CD8-positive, alpha-beta memory T cell (primary cell): ENCODE measurements at regions not wholly inside any gene's neighbourhood (a gene's known extent, or its start where the extent isn't known, plus 50 kb on each side); places are given as distances from the start of the nearest gene placed in this dataset.

Experiments
- CTCF ChIA-PET: fragments of 350-600 bp; sonication (Branson Sonifier 250); formaldehyde crosslinking; loops from one replicate; lab custom pipeline; 2021; ENCODE audit warnings: antibody characterized with exemption; lab: Charles Lee
- POLR2A ChIA-PET: fragments of 350-600 bp; sonication (Branson Sonifier 250); formaldehyde crosslinking; loops from one replicate; lab custom pipeline; 2021; ENCODE audit warnings: antibody characterized with exemption; lab: Charles Lee
- DNase-seq, 5 donors: peaks; one replicate each; pipeline versions ENCODE4 v3.0.0 to v3.0.0-alpha.2; 2020 to 2022; ENCODE audit warnings: mixed read lengths in 1 of 5
- H3K27ac ChIP-seq: one replicate; pipeline ENCODE4 v1.7.0; 2013; ENCODE audit warnings: low read depth, mild to moderate bottlenecking, low read length, moderate library complexity
- H3K27me3 ChIP-seq: 2 replicates; pipeline ENCODE4 v1.7.0; 2013; ENCODE audit warnings: low read length, mild to moderate bottlenecking; ENCODE audit not compliant: insufficient read depth, poor library complexity, severe bottlenecking
- H3K36me3 ChIP-seq: 2 replicates; pipeline ENCODE4 v1.7.0; 2013; ENCODE audit warnings: mild to moderate bottlenecking, low read length, moderate library complexity; ENCODE audit not compliant: insufficient read depth
- H3K4me1 ChIP-seq: 2 replicates; pipeline ENCODE4 v1.7.0; 2013; ENCODE audit warnings: mild to moderate bottlenecking, low read length, moderate library complexity; ENCODE audit not compliant: insufficient read depth
- H3K4me3 ChIP-seq: 2 replicates; pipeline ENCODE4 v1.7.0; 2013; ENCODE audit warnings: mild to moderate bottlenecking, low read length
- H3K9me3 ChIP-seq: 2 replicates; pipeline ENCODE4 v1.7.0; 2013; ENCODE audit warnings: mild to moderate bottlenecking, low read length
- H3K27ac Mint-ChIP-seq, 8 donors: one replicate each; pipeline ENCODE4 v1.8.0; 2020 to 2021; ENCODE audit warnings: mixed read lengths in 8 of 8, mild to moderate bottlenecking in 6 of 8, inconsistent platforms in 3 of 8, moderate library complexity in 3 of 8
- H3K27me3 Mint-ChIP-seq, 2 donors: one replicate each; pipeline ENCODE4 v1.8.0; 2020 to 2021; ENCODE audit warnings: mixed read lengths in 2 of 2, mild to moderate bottlenecking in 1 of 2, moderate library complexity in 1 of 2
- H3K36me3 Mint-ChIP-seq, 3 donors: one replicate each; pipeline ENCODE4 v1.8.0; 2020 to 2021; ENCODE audit warnings: mixed read lengths in 3 of 3, inconsistent platforms in 1 of 3, mild to moderate bottlenecking in 1 of 3
- H3K4me1 Mint-ChIP-seq, 3 donors: one replicate each; pipeline ENCODE4 v1.8.0; 2020 to 2021; ENCODE audit warnings: mixed read lengths in 3 of 3, inconsistent platforms in 1 of 3, mild to moderate bottlenecking in 1 of 3
- H3K4me3 Mint-ChIP-seq, 7 donors: one replicate each; pipeline ENCODE4 v1.8.0; 2020 to 2021; ENCODE audit warnings: mixed read lengths in 7 of 7, mild to moderate bottlenecking in 6 of 7, moderate library complexity in 4 of 7, inconsistent platforms in 2 of 7
- H3K9me3 Mint-ChIP-seq, 5 donors: one replicate each; pipeline ENCODE4 v1.8.0; 2020 to 2022; ENCODE audit warnings: mixed read lengths in 5 of 5, mild to moderate bottlenecking in 3 of 5, moderate library complexity in 2 of 5, inconsistent platforms in 1 of 5

- no peak overlapping the region for H3K27ac Mint-ChIP-seq
- no peak overlapping the region for H3K4me3 ChIP-seq
- ChIA-PET CTCF (no interaction called here), POLR2A (no interaction called here)
- H3K27me3 ChIP-seq, result no peaks in the 10 kb centered on the region
- no peak overlapping the region for H3K4me3 Mint-ChIP-seq
- no peaks in the 10 kb centered on the region for H3K36me3 ChIP-seq
- no peaks in the 10 kb centered on the region for H3K4me1 ChIP-seq
- no peaks in the 10 kb centered on the region for H3K27me3 Mint-ChIP-seq
- H3K36me3 Mint-ChIP-seq, result peaks cover 0 to 11% (median 4%) of the 10 kb centered on the region in 3 donors
- no peaks in the 10 kb centered on the region for H3K9me3 Mint-ChIP-seq
- no peak for DNase-seq
- no peak overlapping the region for H3K27ac ChIP-seq
- peaks cover 0 to 2% (median 0%) of the 10 kb centered on the region in 3 donors for H3K4me1 Mint-ChIP-seq
- no peaks in the 10 kb centered on the region for H3K9me3 ChIP-seq
Measured at GRCh38 chr7:66537380-66537779, 91.3 kb upstream of the KCTD7 start.

GRCh38 chr7:66537876-66538275 is 90.8 kb upstream of the KCTD7 start:
- ChIA-PET POLR2A (no interaction called here), CTCF (no interaction called here)
- Mint-ChIP-seq H3K36me3 (peaks cover 0 to 16% (median 2%) of the 10 kb centered on the region in 3 donors), H3K27me3 (no peaks in the 10 kb centered on the region), H3K9me3 (no peaks in the 10 kb centered on the region), H3K4me3 (no peak overlapping the region), H3K27ac (peak overlapping the region in 2 of 8 donors; percentile 18 to 83), H3K4me1 (peaks cover 0 to 2% (median 0%) of the 10 kb centered on the region in 3 donors)
- Histone ChIP-seq H3K4me3 (no peak overlapping the region), H3K27ac (no peak overlapping the region), H3K9me3 (no peaks in the 10 kb centered on the region), H3K36me3 (no peaks in the 10 kb centered on the region), H3K4me1 (no peaks in the 10 kb centered on the region), H3K27me3 (no peaks in the 10 kb centered on the region)
- no peak for DNase-seq

- Histone ChIP-seq H3K9me3 (no peaks in the 10 kb centered on the region), H3K27me3 (no peaks in the 10 kb centered on the region), H3K27ac (no peak overlapping the region), H3K36me3 (no peaks in the 10 kb centered on the region), H3K4me1 (no peaks in the 10 kb centered on the region), H3K4me3 (no peak overlapping the region)
- H3K4me3 Mint-ChIP-seq, result no peak overlapping the region
- peaks cover 0 to 2% (median 0%) of the 10 kb centered on the region in 3 donors for H3K4me1 Mint-ChIP-seq
- ChIA-PET CTCF (no interaction called here), POLR2A (no interaction called here)
- H3K27ac Mint-ChIP-seq, result peak overlapping the region in 2 of 8 donors; percentile 12 to 77
- no peak for DNase-seq
- no peaks in the 10 kb centered on the region for H3K27me3 Mint-ChIP-seq
- H3K36me3 Mint-ChIP-seq, result peaks cover 0 to 24% (median 2%) of the 10 kb centered on the region in 3 donors
- no peaks in the 10 kb centered on the region for H3K9me3 Mint-ChIP-seq
Measured at GRCh38 chr7:66539264-66539623, 89.4 kb upstream of the KCTD7 start.

- Histone ChIP-seq H3K27ac (no peak overlapping the region), H3K4me3 (no peak overlapping the region), H3K9me3 (no peaks in the 10 kb centered on the region), H3K36me3 (no peaks in the 10 kb centered on the region), H3K27me3 (no peaks in the 10 kb centered on the region), H3K4me1 (no peaks in the 10 kb centered on the region)
- H3K4me3 Mint-ChIP-seq, result no peak overlapping the region
- H3K27ac Mint-ChIP-seq, result peak overlapping the region in 1 of 8 donors; percentile 19
- peaks cover 0 to 27% (median 2%) of the 10 kb centered on the region in 3 donors for H3K36me3 Mint-ChIP-seq
- no peak for DNase-seq
- ChIA-PET CTCF (no interaction called here), POLR2A (no interaction called here)
- H3K27me3 Mint-ChIP-seq, result no peaks in the 10 kb centered on the region
- H3K4me1 Mint-ChIP-seq, result peaks cover 0 to 2% (median 0%) of the 10 kb centered on the region in 3 donors
- H3K9me3 Mint-ChIP-seq, result no peaks in the 10 kb centered on the region
Measured at GRCh38 chr7:66539902-66540375, 88.7 kb upstream of the KCTD7 start.

- Histone ChIP-seq H3K27ac (no peak overlapping the region), H3K27me3 (no peaks in the 10 kb centered on the region), H3K36me3 (no peaks in the 10 kb centered on the region), H3K4me3 (no peak overlapping the region), H3K4me1 (no peaks in the 10 kb centered on the region), H3K9me3 (no peaks in the 10 kb centered on the region)
- Mint-ChIP-seq H3K4me3 (no peak overlapping the region), H3K27ac (no peak overlapping the region), H3K36me3 (peaks cover 0 to 36% (median 7%) of the 10 kb centered on the region in 3 donors), H3K27me3 (no peaks in the 10 kb centered on the region), H3K9me3 (no peaks in the 10 kb centered on the region), H3K4me1 (peaks cover 0 to 2% (median 0%) of the 10 kb centered on the region in 3 donors)
- ChIA-PET CTCF (no interaction called here), POLR2A (no interaction called here)
- no peak for DNase-seq
Measured at GRCh38 chr7:66542049-66542448, 86.6 kb upstream of the KCTD7 start.

GRCh38 chr7:66542528-66543269 is 86.0 kb upstream of the KCTD7 start:
- Mint-ChIP-seq H3K4me3 (no peak overlapping the region), H3K4me1 (peaks cover 0 to 2% (median 0%) of the 10 kb centered on the region in 3 donors), H3K27me3 (no peaks in the 10 kb centered on the region), H3K27ac (peak overlapping the region in 2 of 8 donors; percentile 42 to 84), H3K9me3 (no peaks in the 10 kb centered on the region), H3K36me3 (peaks cover 0 to 36% (median 7%) of the 10 kb centered on the region in 3 donors)
- no peak for DNase-seq
- Histone ChIP-seq H3K36me3 (no peaks in the 10 kb centered on the region), H3K4me1 (no peaks in the 10 kb centered on the region), H3K27ac (no peak overlapping the region), H3K27me3 (no peaks in the 10 kb centered on the region), H3K9me3 (no peaks in the 10 kb centered on the region), H3K4me3 (no peak overlapping the region)
- ChIA-PET CTCF (no interaction called here), POLR2A (no interaction called here)

- peaks cover 7% of the 10 kb centered on the region for H3K36me3 ChIP-seq
Measured at GRCh38 chr7:66549466-66549865, 79.2 kb upstream of the KCTD7 start.

GRCh38 chr7:66553001-66553400 is 75.7 kb upstream of the KCTD7 start:
- POLR2A ChIA-PET, result interaction anchor here (0.7 kb wide), 2 partner anchors 63 to 369 kb away, joined by 4 read pairs; no protein-coding TSS in a partner anchor

More at GRCh38 chr7:66549466-66549865, 79.2 kb upstream of the KCTD7 start:
- DNase-seq, result no peak
- no peak overlapping the region for H3K4me3 Mint-ChIP-seq
- H3K27me3 ChIP-seq, result no peaks in the 10 kb centered on the region
- ChIA-PET CTCF (no interaction called here), POLR2A (interaction anchor here (0.7 kb wide), 1 partner anchor 8 kb away, joined by 3 read pairs; no protein-coding TSS in a partner anchor)
- no peaks in the 10 kb centered on the region for H3K27me3 Mint-ChIP-seq
- no peaks in the 10 kb centered on the region for H3K9me3 ChIP-seq
- H3K4me1 Mint-ChIP-seq, result no peaks in the 10 kb centered on the region
- no peak overlapping the region for H3K4me3 ChIP-seq
- H3K9me3 Mint-ChIP-seq, result no peaks in the 10 kb centered on the region
- peaks cover 0 to 66% (median 10%) of the 10 kb centered on the region in 3 donors for H3K36me3 Mint-ChIP-seq
- no peak overlapping the region for H3K27ac ChIP-seq
- peak overlapping the region in 1 of 8 donors; percentile 74 for H3K27ac Mint-ChIP-seq
- H3K4me1 ChIP-seq, result no peaks in the 10 kb centered on the region

More at GRCh38 chr7:66553001-66553400, 75.7 kb upstream of the KCTD7 start:
- Mint-ChIP-seq H3K4me3 (no peak overlapping the region), H3K9me3 (no peaks in the 10 kb centered on the region), H3K27ac (no peak overlapping the region), H3K4me1 (peaks cover 3 to 4% (median 4%) of the 10 kb centered on the region in 3 donors), H3K36me3 (peaks cover 0 to 68% (median 5%) of the 10 kb centered on the region in 3 donors), H3K27me3 (no peaks in the 10 kb centered on the region)
- no peaks in the 10 kb centered on the region for H3K9me3 ChIP-seq
- CTCF ChIA-PET, result no interaction called here
- H3K27ac ChIP-seq, result no peak overlapping the region
- H3K27me3 ChIP-seq, result no peaks in the 10 kb centered on the region
- DNase-seq, result no peak
- H3K36me3 ChIP-seq, result peaks cover 10% of the 10 kb centered on the region
- H3K4me1 ChIP-seq, result no peaks in the 10 kb centered on the region
- no peak overlapping the region for H3K4me3 ChIP-seq
